GM19239 (cell line): ENCODE measurements at regions not wholly inside any gene's neighbourhood (a gene's known extent, or its start where the extent isn't known, plus 50 kb on each side); places are given as distances from the start of the nearest gene placed in this dataset.

ENCODE experiments used
- DNase-seq: peaks from one replicate; pipeline ENCODE4 v3.0.0; 2011; ENCODE audit warnings: low spot score; ENCODE audit not compliant: insufficient read length
- FAIRE-seq: peaks from 2 replicates; lab custom pipeline; 2011; peaks lifted over from hg19 to GRCh38; lab: Jason Lieb, UNC

DNA sequence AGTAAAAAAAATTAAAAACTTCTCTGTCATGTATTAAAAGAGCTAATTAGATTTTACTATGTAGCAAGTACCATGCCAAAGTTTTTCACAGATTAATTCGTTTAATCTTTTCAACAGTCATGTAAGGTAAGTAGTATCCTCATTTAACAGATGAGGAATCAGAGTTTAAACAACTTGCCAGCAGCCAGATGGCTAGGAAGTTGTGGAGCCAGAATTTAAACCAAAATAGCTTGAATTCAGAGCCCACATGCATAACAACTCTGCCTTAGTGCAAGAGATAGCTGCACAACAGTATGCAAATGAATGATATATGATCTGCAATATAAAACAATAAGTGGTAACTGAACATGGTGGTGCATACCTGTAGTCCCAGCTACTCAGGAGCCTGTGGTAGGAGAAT, 75.3 kb downstream of the NAP1L3 start:
- no peak for DNase-seq
- no peak for FAIRE-seq

DNA sequence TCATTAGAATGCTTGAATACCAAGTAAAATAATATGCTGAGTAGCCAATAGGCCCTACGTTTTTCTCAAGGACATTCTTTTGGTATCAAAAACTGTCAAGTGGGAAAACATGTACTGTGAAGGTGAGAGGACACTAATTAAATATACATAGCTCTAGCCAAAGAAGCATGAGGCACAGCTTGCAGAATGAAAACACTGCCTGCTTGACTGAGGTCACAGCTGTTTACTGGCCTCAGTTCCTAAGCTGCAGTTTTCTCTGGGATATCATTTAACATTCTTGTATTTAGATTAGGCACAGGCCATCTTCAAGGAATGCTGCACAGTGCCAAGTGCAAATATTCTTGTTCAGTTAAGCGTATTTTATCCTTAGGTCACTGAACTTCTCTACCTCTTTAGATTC, 78.6 kb downstream of the NAP1L3 start:
- FAIRE-seq (no peak), DNase-seq (no peak)

DNA sequence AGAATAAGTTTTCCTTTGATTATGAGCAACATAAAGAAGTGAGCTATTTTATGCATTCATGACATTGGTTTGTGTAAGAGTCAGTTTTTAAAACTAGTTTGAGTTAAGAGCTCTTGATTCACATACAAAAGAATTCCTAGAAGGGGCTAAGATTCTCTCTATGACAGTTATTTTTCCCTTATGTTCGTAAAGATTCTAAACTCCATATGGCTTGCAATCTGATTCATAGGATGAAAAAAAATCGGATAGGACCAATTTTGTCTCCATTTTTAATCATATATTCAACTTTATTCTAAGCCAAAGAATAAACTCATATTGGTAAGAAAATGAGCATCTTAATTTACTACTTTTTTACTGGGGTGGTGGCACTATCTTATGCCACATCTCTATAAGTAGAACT, 79.4 kb downstream of the NAP1L3 start:
- FAIRE-seq (no peak), DNase-seq (no peak)

DNA sequence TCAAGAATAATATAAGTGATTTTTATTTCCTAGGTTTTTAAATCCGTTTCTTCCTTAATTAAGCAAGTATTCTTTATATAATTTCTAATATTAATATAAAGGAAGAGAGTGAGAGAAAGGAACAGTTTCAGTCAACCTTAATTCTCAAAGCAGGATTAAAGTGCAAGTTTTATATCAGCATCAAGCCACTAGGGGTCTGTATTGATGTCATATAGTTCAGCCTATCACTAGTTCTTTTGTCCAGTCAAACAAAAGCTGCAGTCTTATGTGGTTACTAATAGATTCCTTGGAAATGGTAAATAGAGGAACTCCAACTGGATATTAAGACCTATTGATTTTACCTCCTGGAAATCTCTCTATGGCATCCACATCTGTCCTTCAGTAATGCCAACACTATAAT, 82.0 kb downstream of the NAP1L3 start:
- FAIRE-seq (no peak), DNase-seq (no peak)

DNA sequence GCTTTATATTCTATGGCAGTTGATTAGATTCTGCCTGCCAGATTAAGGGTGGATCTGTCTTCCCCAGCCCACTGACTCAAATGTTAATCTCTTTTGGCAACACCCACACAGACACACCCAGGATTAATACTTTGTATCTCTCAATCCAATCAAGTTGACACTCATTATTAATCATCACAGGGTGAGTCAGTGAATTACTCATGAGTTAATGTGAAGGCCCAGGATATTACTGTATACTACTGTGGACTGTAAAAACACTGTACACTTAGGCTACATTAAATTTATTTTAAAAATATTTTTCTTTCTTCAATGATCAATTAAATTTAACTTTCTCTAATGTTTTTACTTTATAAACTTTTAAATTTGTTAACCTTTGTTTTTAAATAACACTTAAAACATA, 87.7 kb downstream of the NAP1L3 start:
- FAIRE-seq, result no peak
- DNase-seq, result no peak

DNA sequence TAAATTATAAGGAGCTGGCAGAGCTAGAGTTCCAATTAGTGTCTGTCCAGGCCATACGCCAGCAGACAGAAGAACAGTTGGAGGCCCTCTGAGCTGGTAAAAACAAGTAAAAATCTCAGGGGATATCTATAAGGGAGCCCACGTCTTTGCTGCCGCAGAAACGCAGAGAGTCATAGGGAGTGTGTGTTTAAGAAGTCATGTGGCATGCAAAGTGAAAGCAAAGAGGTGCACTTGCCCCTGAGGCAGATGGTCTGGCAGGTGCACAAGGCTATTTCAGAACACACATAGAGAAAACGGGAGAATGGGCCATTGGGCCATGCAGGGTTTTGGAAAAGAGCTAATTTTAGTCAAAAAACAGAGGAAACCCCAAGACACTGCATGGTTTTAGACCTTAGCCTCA, 92.7 kb downstream of the NAP1L3 start:
- DNase-seq (no peak), FAIRE-seq (no peak)

DNA sequence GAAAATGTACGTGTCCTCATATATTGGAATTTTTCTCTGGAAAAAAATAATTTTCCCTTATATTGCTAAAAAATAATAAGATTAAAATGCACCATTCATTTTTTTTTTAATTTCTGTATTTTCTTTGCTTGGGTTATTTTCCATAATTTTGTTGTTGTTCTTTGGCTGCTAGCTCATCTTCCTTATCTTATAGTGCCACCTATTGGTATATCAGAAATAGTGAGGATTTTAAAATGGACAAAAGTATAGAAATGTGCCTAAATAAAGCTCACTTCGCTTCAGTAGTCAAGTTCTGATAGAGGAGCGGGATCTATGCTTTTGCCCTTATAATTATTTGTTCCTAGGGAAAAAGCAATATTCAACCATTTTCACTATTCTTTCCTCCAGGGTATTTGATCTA, 134.8 kb downstream of the NAP1L3 start:
- peak; percentile 18 for FAIRE-seq
- no peak for DNase-seq

DNA sequence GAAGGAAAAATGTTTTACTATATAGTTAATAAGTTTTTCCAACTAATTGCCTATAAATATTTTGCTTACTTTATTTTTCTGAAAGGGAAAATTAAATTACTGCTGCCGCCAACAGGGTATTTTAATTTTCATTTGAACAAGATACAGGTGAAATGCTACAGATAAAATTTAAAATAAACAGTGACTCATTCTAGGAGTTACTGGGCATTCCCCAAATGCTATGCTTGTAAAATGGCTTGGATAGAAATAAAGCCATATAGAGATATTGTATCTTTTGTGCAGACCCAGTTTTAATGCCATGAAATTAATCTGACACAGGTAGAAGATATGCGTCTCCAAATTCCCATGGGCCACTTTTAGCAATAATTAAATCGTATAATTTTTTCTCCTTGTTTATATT, 144.5 kb downstream of the NAP1L3 start:
- DNase-seq, result no peak
- FAIRE-seq, result no peak
